ENCODE measurements at regions not wholly inside any gene's neighbourhood (a gene's known extent, or its start where the extent isn't known, plus 50 kb on each side); places are given as distances from the start of the nearest gene placed in this dataset.
"Not testable (repeated sequence)": the region's sequence is repeated elsewhere in the genome, so short reads cannot be mapped to it uniquely, and the experiment has no call there.

DNA sequence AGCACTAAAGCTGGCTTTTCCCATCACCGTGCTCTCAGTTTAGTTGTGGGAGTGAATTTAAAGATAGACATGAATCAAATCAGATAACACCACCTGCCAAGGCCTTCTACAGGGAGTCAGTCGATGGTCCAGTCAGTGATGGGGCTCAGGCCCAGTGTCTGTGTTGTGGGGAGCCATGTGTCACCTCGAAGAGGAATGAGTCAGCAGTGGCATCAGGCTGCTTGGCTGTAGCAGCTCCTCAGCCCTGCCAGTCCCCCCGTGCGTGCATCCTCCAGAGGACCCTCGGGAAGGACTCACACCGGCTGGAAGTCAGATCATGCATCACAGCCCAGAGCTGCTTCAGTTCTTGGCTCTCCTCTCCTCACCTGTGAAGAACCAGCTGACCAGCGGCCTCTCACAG lies 420.4 kb upstream of the RAB6C start:
- Histone ChIP-seq H3K27me3 (no peaks in the 10 kb centered on the region), H3K36me3 (no peaks in the 10 kb centered on the region), H3K27ac (no peak overlapping the region), H3K4me1 (ENCODE audit: insufficient read depth) (no peaks in the 10 kb centered on the region), H3K4me3 (no peak overlapping the region), H3K9me3 (no peaks in the 10 kb centered on the region)
- intact Hi-C loops (cut with DNase I) = no loop called here
- DNase-seq = no peak
- TF ChIP-seq, protein P1, sequence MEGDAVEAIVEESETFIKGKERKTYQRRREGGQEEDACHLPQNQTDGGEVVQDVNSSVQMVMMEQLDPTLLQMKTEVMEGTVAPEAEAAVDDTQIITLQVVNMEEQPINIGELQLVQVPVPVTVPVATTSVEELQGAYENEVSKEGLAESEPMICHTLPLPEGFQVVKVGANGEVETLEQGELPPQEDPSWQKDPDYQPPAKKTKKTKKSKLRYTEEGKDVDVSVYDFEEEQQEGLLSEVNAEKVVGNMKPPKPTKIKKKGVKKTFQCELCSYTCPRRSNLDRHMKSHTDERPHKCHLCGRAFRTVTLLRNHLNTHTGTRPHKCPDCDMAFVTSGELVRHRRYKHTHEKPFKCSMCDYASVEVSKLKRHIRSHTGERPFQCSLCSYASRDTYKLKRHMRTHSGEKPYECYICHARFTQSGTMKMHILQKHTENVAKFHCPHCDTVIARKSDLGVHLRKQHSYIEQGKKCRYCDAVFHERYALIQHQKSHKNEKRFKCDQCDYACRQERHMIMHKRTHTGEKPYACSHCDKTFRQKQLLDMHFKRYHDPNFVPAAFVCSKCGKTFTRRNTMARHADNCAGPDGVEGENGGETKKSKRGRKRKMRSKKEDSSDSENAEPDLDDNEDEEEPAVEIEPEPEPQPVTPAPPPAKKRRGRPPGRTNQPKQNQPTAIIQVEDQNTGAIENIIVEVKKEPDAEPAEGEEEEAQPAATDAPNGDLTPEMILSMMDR (IDR thresholded peaks at IDR 0.05) = no peak
- TF ChIP-seq EP300 (IDR thresholded peaks at IDR 0.05) (no peak), POLR2A (IDR thresholded peaks at IDR 0.05) (no peak)
- WGBS, 3 donors = 56 to 76% (median 70%) methylated on average over 8 of the region's 8 CpGs

DNA sequence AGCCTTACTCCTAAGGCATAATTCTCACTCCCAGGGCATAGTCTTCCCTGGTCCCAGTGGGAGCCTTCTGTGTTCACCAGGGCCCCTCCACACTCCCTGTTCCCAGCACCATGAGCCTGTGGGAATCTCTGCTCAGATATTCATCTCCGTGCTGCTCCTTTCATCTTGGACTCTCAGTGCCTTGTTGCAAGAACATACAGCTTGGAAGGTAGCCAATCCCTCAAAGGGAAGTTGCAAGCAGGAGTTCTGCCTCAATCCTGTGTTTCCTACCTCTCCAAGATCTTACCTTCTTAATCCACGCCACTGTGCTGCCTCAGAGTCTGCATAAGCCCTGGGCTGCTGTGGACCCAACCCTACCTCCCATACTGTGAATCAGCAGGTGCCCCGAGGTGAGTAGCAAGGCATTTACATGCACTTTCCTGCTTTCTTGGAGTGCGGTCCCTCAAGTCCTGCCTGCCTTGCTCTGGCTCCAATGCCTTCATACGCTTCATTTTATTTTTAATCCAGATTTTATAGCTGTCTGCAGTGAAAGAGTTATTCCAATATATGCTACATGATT lies 413.8 kb upstream of the RAB6C start:
- TF ChIP-seq EP300 (IDR thresholded peaks at IDR 0.05) = no peak
- TF ChIP-seq POLR2A (IDR thresholded peaks at IDR 0.05) = no peak
- TF ChIP-seq, protein P1 (IDR thresholded peaks at IDR 0.05) = no peak
- DNase-seq = no peak
- no peak overlapping the region for H3K27ac ChIP-seq
- H3K36me3 ChIP-seq = no peaks in the 10 kb centered on the region
- H3K27me3 ChIP-seq = no peaks in the 10 kb centered on the region
- intact Hi-C loops (cut with DNase I) = no loop called here
- H3K4me1 ChIP-seq (ENCODE audit: insufficient read depth) = no peaks in the 10 kb centered on the region
- H3K4me3 ChIP-seq = no peak overlapping the region
- H3K9me3 ChIP-seq = no peaks in the 10 kb centered on the region
- 37 to 42% (median 41%) methylated on average over 5 of the region's 5 CpGs for WGBS, 3 donors

DNA sequence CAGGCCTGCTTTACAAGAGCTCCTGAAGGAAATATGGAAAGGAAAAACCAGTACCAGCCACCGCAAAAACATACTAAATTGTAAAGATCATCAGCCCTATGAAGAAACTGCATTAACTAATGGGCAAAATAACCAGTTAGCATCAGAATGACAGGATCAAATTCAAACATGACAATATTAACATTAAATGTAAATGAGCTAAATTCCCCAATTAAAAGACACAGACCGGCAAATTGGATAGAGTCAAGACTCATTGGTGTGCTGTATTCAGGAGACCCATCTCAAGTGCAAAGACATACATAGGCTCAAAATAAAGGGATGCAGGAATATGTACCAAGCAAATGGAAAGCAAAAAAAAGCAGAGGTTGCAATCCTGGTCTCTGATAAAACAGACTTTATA lies 408.7 kb upstream of the RAB6C start:
- H3K4me1 ChIP-seq (ENCODE audit: insufficient read depth); intact Hi-C loops (cut with DNase I); H3K4me3 ChIP-seq; H3K27ac ChIP-seq; H3K36me3 ChIP-seq; H3K9me3 ChIP-seq; DNase-seq; H3K27me3 ChIP-seq: not testable (repeated sequence)
- WGBS, 3 donors = 98 to 100% (median 99%) methylated on average over 2 of the region's 2 CpGs

DNA sequence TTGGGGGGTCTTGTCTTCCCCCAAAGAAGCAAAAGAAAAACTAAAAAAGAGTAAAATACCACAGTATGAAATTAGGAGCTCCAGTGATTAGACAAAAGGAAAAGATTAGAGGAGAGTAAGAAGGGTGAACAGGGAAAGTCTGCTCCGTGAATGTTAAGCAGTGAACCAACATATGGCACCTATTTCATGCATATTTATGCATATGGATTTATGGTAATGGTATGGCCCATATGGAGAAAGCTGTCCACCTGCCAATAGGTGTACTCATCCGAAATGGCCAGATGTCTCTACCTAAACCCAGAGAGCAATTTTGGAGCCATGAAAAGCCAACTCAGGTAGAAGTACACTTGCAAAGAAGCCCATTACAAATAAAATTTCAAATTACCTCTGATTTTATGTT lies 404.0 kb upstream of the RAB6C start:
- Histone ChIP-seq H3K9me3 (no peaks in the 10 kb centered on the region), H3K36me3 (no peaks in the 10 kb centered on the region), H3K27ac (no peak overlapping the region), H3K4me3 (no peak overlapping the region), H3K4me1 (ENCODE audit: insufficient read depth) (no peaks in the 10 kb centered on the region), H3K27me3 (no peaks in the 10 kb centered on the region)
- intact Hi-C loops (cut with DNase I) = no loop called here
- WGBS, 3 donors = 76 to 85% (median 76%) methylated on average over 2 of the region's 2 CpGs
- TF ChIP-seq, protein P1 (IDR thresholded peaks at IDR 0.05) = no peak
- TF ChIP-seq EP300 (IDR thresholded peaks at IDR 0.05) (no peak), POLR2A (IDR thresholded peaks at IDR 0.05) (no peak)
- DNase-seq = no peak

DNA sequence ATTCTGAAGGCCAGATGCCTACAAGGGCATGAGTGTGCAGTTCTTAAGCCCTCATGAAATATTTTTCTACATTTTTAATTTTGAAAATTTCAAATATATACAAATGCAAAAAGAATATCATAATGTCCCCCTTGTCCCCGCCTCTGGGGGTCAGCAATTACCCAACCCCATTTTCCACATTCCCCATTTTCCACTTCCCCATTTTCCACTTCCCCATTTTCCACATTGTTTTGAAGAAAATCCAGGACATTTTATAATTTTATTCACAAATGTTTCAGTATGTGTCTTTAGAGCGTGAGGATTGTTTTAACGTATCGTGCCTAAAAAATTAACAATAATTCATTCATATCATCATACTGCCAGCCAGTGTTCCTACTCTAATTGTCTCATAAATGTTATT lies 403.6 kb upstream of the RAB6C start:
- no peak overlapping the region for H3K27ac ChIP-seq
- no peak overlapping the region for H3K4me3 ChIP-seq
- WGBS, 3 donors = 62 to 78% (median 68%) methylated on average over 4 of the region's 4 CpGs
- H3K36me3 ChIP-seq = no peaks in the 10 kb centered on the region
- H3K9me3 ChIP-seq = no peaks in the 10 kb centered on the region
- no peak for DNase-seq
- no peaks in the 10 kb centered on the region for H3K4me1 ChIP-seq (ENCODE audit: insufficient read depth)
- intact Hi-C loops (cut with DNase I) = no loop called here
- TF ChIP-seq, protein P1 (IDR thresholded peaks at IDR 0.05) = no peak
- no peak for TF ChIP-seq POLR2A (IDR thresholded peaks at IDR 0.05)
- no peak for TF ChIP-seq EP300 (IDR thresholded peaks at IDR 0.05)
- H3K27me3 ChIP-seq = no peaks in the 10 kb centered on the region

Data from ovary (tissue), 7 donors.